Endothelial cell of umbilical vein (primary cell): ENCODE measurements at regions not wholly inside any gene's neighbourhood (a gene's known extent, or its start where the extent isn't known, plus 50 kb on each side); places are given as distances from the start of the nearest gene placed in this dataset.

Experiments
- BruUV-seq: library from RNA; stranded (reverse); fragments of 400-500 nt; replicated peaks from 2 replicates; lab custom pipeline; 2021; lab: Mats Ljungman, UMichigan
- CTCF ChIA-PET: fragments of 300-600, 350-600 bp; sonication (Branson Sonifier 250); formaldehyde crosslinking; loops from one replicate; lab custom pipeline; 2021; ENCODE audit warnings: antibody characterized with exemption, inconsistent platforms; lab: Charles Lee
- POLR2A ChIA-PET: fragments of 300-600, 350-600 bp; sonication (Branson Sonifier 250); formaldehyde crosslinking; loops from one replicate; lab custom pipeline; 2021; ENCODE audit warnings: antibody characterized with exemption, inconsistent platforms; lab: Charles Lee
- DNase-seq: peaks from one replicate; pipeline ENCODE4 v3.0.0-alpha.2; 2011; ENCODE audit warnings: low read depth, low spot score
- FAIRE-seq: peaks from 2 replicates; lab custom pipeline; 2011; peaks lifted over from hg19 to GRCh38; lab: Jason Lieb, UNC
- H2AFZ ChIP-seq: 2 replicates; pipeline ENCODE4 v1.6.0; 2012; ENCODE audit warnings: low read depth, low read length, control low read depth, inconsistent platforms
- H3K27ac ChIP-seq: 2 replicates; pipeline ENCODE4 v1.5.1; 2011; ENCODE audit warnings: low read depth, mild to moderate bottlenecking, control low read depth, low read length, moderate library complexity; ENCODE audit not compliant: insufficient read depth
- H3K27me3 ChIP-seq, 2 experiments: 2 replicates each; pipeline versions ENCODE4 v1.6.0 to v1.6.1; 2011; ENCODE audit warnings: low read length in 2 of 2, mixed read lengths in 1 of 2; ENCODE audit not compliant: control insufficient read depth in 2 of 2, insufficient read depth in 2 of 2
- H3K36me3 ChIP-seq, 2 experiments: 2 replicates in 1 of 2; 3 replicates in 1 of 2; pipeline ENCODE4 v1.5.1; 2011; ENCODE audit warnings: low read length in 2 of 2, mild to moderate bottlenecking in 1 of 2, moderate library complexity in 1 of 2; ENCODE audit not compliant: control insufficient read depth in 2 of 2, insufficient read depth in 2 of 2; ENCODE audit errors: extremely low read depth in 1 of 2
- H3K4me1 ChIP-seq: 3 replicates; pipeline ENCODE4 v1.5.1; 2011; ENCODE audit warnings: mild to moderate bottlenecking, low read length; ENCODE audit not compliant: control insufficient read depth, insufficient read depth; ENCODE audit errors: extremely low read depth
- H3K4me2 ChIP-seq: 2 replicates; pipeline ENCODE4 v1.6.1; 2011; ENCODE audit warnings: low read length, control low read depth, mixed read lengths; ENCODE audit not compliant: insufficient read depth
- H3K4me3 ChIP-seq, 3 experiments: fragments of 200-600 bp in 1 of 3; sonication (generic), shearing (Covaris generic) in 1 of 3; replicated peaks in 1 of 3; 2 replicates each; pipeline ENCODE4 v1.5.1; 2011 to 2016; ENCODE audit warnings: control low read depth in 3 of 3, low read length in 3 of 3, mild to moderate bottlenecking in 2 of 3, inconsistent platforms in 1 of 3, low read depth in 1 of 3, moderate library complexity in 1 of 3; ENCODE audit not compliant: insufficient read depth in 1 of 3
- H3K79me2 ChIP-seq: 2 replicates; pipeline ENCODE4 v1.6.0; 2012; ENCODE audit warnings: low read length, inconsistent platforms; ENCODE audit not compliant: control insufficient read depth, insufficient read depth
- H3K9ac ChIP-seq: replicated peaks from 2 replicates; pipeline ENCODE3; 2011; ENCODE audit warnings: low read length, control low read depth; ENCODE audit not compliant: insufficient read depth; ENCODE audit errors: extremely low read depth
- H3K9me1 ChIP-seq: replicated peaks from 3 replicates; pipeline ENCODE4 v1.6.0; 2011; ENCODE audit warnings: mild to moderate bottlenecking, low read length; ENCODE audit not compliant: control insufficient read depth, insufficient read depth; ENCODE audit errors: extremely low read depth
- H3K9me3 ChIP-seq: replicated peaks from 2 replicates; pipeline ENCODE4 v1.5.1; 2012; ENCODE audit warnings: low read length, inconsistent platforms; ENCODE audit not compliant: control insufficient read depth, insufficient read depth
- H4K20me1 ChIP-seq: replicated peaks from 2 replicates; pipeline ENCODE3; 2011; ENCODE audit warnings: mild to moderate bottlenecking, low read length; ENCODE audit not compliant: control insufficient read depth, insufficient read depth; ENCODE audit errors: extremely low read depth
- CTCF ChIP-seq, 2 donors: IDR thresholded peaks; 1 replicate in 1 of 2; 2 replicates in 1 of 2; pipeline ENCODE4 v1.5.1; 2011; ENCODE audit warnings: low read length in 2 of 2, mild to moderate bottlenecking in 2 of 2, moderate library complexity in 2 of 2, control low read depth in 1 of 2, inconsistent platforms in 1 of 2, low read depth in 1 of 2; ENCODE audit not compliant: insufficient read depth in 1 of 2; ENCODE audit errors: extremely low read depth in 1 of 2
- EZH2 ChIP-seq: IDR thresholded peaks from 2 replicates; pipeline ENCODE4 v1.6.1; 2012; ENCODE audit warnings: borderline replicate concordance, low read depth, mild to moderate bottlenecking, moderate library complexity, low read length, inconsistent platforms; ENCODE audit not compliant: severe bottlenecking
- FOS ChIP-seq: IDR thresholded peaks from 2 replicates; pipeline ENCODE4 v1.6.1; 2011; ENCODE audit warnings: mild to moderate bottlenecking, low read length, moderate library complexity, borderline replicate concordance; ENCODE audit not compliant: insufficient read depth
- GATA2 ChIP-seq: IDR thresholded peaks from 2 replicates; pipeline ENCODE4 v1.7.0; 2011; ENCODE audit warnings: low read depth, mild to moderate bottlenecking, moderate library complexity, mixed read lengths, low read length; ENCODE audit not compliant: insufficient read length, insufficient read depth
- JUN ChIP-seq: IDR thresholded peaks from 2 replicates; pipeline ENCODE4 v1.6.1; 2011; ENCODE audit warnings: borderline replicate concordance, low read depth; ENCODE audit not compliant: insufficient read length, insufficient read depth
- MAX ChIP-seq: IDR thresholded peaks from 2 replicates; pipeline ENCODE4 v1.6.1; 2011; ENCODE audit not compliant: insufficient read depth, insufficient read length
- MYC ChIP-seq: IDR thresholded peaks from one replicate; pipeline ENCODE4 v1.6.1; 2011; ENCODE audit warnings: mild to moderate bottlenecking, low read depth, low read length
- POLR2A ChIP-seq: IDR thresholded peaks from 2 replicates; pipeline ENCODE4 v1.6.1; 2012; ENCODE audit warnings: low read depth, mild to moderate bottlenecking, control low read depth, low read length
- POLR2AphosphoS5 ChIP-seq: IDR thresholded peaks from 2 replicates; pipeline ENCODE4 v1.6.1; 2012; ENCODE audit warnings: low read depth, mild to moderate bottlenecking, control low read depth, low read length, moderate library complexity; ENCODE audit not compliant: insufficient read depth
- dilution Hi-C: fragments of 300-500 bp; cut with MboI; formaldehyde crosslinking; loops from one replicate; pipeline ENCODE4 v1.15.0; 2019; ENCODE audit warnings: low sequenced_read_pairs; ENCODE audit not compliant: extremely low pct_ligation_motif_present
- intact Hi-C: fragments of 100-400 bp; cut with micrococcal nuclease; formaldehyde crosslinking; loops from one replicate; pipeline ENCODE4 v1.10.0; 2022

- ChIA-PET CTCF (no interaction called here), POLR2A (no interaction called here)
- Histone ChIP-seq H3K9ac (no peak overlapping the region), H3K4me2 (no peak overlapping the region), H4K20me1 (no peaks in the 10 kb centered on the region), H3K9me1 (no peaks in the 10 kb centered on the region), H3K4me3 (no peak overlapping the region), H2AFZ (no peak overlapping the region), H3K79me2 (no peaks in the 10 kb centered on the region), H3K9me3 (no peaks in the 10 kb centered on the region), H3K27ac (no peak overlapping the region), H3K36me3 (no peaks in the 10 kb centered on the region), H3K4me1 (no peaks in the 10 kb centered on the region), H3K27me3 (peaks cover 0 to 2% of the 10 kb centered on the region in 2 experiments)
- dilution Hi-C loops (no loop called here), intact Hi-C loops (no loop called here)
- no peak for DNase-seq
- no peak for TF ChIP-seq CTCF (IDR thresholded peaks at IDR 0.05; ENCODE audit: extremely low read depth in 1 of 2, insufficient read depth in 1 of 2, low read depth in 1 of 2, low read length in 2 of 2)
- TF ChIP-seq FOS, result no peak
- TF ChIP-seq MAX, result no peak
- no peak for TF ChIP-seq POLR2A
- no peak for TF ChIP-seq JUN
- TF ChIP-seq MYC, result no peak
- no peak for TF ChIP-seq POLR2AphosphoS5
- no peak for TF ChIP-seq GATA2
- no peak for TF ChIP-seq EZH2
- BruUV-seq, result no TSS peak
- no peak for FAIRE-seq
Measured at GRCh38 chr2:64221935-64222334, 77.7 kb upstream of the PELI1 start.
